GM04503 (cell line): ENCODE measurements at regions not wholly inside any gene's neighbourhood (a gene's known extent, or its start where the extent isn't known, plus 50 kb on each side); places are given as distances from the start of the nearest gene placed in this dataset.
"Not testable (repeated sequence)": the region's sequence is repeated elsewhere in the genome, so short reads cannot be mapped to it uniquely, and the experiment has no call there.

Experiments used
- DNase-seq: peaks from one replicate; pipeline ENCODE4 v3.0.0-alpha.2; 2012; ENCODE audit warnings: low read depth

- no peak for DNase-seq
Observed at GRCh38 chr9:29174136-29174535, 1600.9 kb upstream of the C9orf72 start.

- DNase-seq: no peak
Observed at GRCh38 chr9:29176231-29176630, 1603.0 kb upstream of the C9orf72 start.

GRCh38 chr9:29176786-29177185 is 1603.5 kb upstream of the C9orf72 start:
- DNase-seq: no peak

- DNase-seq: no peak
Observed at GRCh38 chr9:29183971-29184370, 1610.7 kb upstream of the C9orf72 start.

- not testable (repeated sequence) for DNase-seq
Observed at GRCh38 chr9:29188771-29189170, 1615.5 kb upstream of the C9orf72 start.

GRCh38 chr9:29189221-29189620 is 1615.9 kb upstream of the C9orf72 start:
- DNase-seq: not testable (repeated sequence)

- no peak for DNase-seq
Observed at GRCh38 chr9:29198861-29199260, 1625.6 kb upstream of the C9orf72 start.

- no peak for DNase-seq
Observed at GRCh38 chr9:29199975-29200374, 1626.7 kb upstream of the C9orf72 start.

- no peak for DNase-seq
Observed at GRCh38 chr9:29200650-29201049, 1627.4 kb upstream of the C9orf72 start.

GRCh38 chr9:29203244-29203930 is 1630.1 kb upstream of the C9orf72 start:
- DNase-seq: no peak

GRCh38 chr9:29208670-29209069 is 1635.4 kb upstream of the C9orf72 start:
- DNase-seq: no peak

GRCh38 chr9:29209748-29210291 is 1636.5 kb upstream of the C9orf72 start:
- no peak for DNase-seq

GRCh38 chr9:29211003-29211579 is 1637.8 kb upstream of the C9orf72 start:
- DNase-seq: no peak

- no peak for DNase-seq
Observed at GRCh38 chr9:29211580-29212396, 1638.5 kb upstream of the C9orf72 start.

- DNase-seq: no peak
Observed at GRCh38 chr9:29212397-29213387, 1639.4 kb upstream of the C9orf72 start.

- DNase-seq: no peak
Observed at GRCh38 chr9:29213417-29214153, 1640.3 kb upstream of the C9orf72 start, which contains the start of gene LINGO2. Gene LINGO2, minus strand, starts transcription at chr9:29213601.

GRCh38 chr9:29214154-29214689 is 1640.9 kb upstream of the C9orf72 start:
- no peak for DNase-seq

GRCh38 chr9:29214690-29215253 is 1641.5 kb upstream of the C9orf72 start:
- DNase-seq: no peak

- DNase-seq: no peak
Observed at GRCh38 chr9:29217966-29218365, 1644.7 kb upstream of the C9orf72 start.

- DNase-seq: no peak
Observed at GRCh38 chr9:29220596-29221251, 1647.4 kb upstream of the C9orf72 start.
